ENCODE measurements at regions not wholly inside any gene's neighbourhood (a gene's known extent, or its start where the extent isn't known, plus 50 kb on each side); places are given as distances from the start of the nearest gene placed in this dataset.

GRCh38 chr3:118544458-118544857 is 490.2 kb downstream of the IGSF11 start:
- CTCF ChIA-PET: no interaction called here
- peak overlapping the region; percentile 33; the same call in 1 of the 2 replicates for H2AFZ ChIP-seq (ENCODE audit: low read length)
- H3K27ac ChIP-seq (ENCODE audit: low read length): 0 out of 2 replicates have a peak overlapping the region, but pooled peaks have one; percentile 32

GRCh38 chr3:118548434-118548833 is 486.2 kb downstream of the IGSF11 start:
- Histone ChIP-seq H3F3A (ENCODE audit: low read length, unreplicated experiment) (no peaks in the 10 kb centered on the region), H3K27me3 (ENCODE audit: low read length) (no peaks in the 10 kb centered on the region), H4K20me1 (ENCODE audit: low read length) (no peaks in the 10 kb centered on the region), H3K36me3 (ENCODE audit: low read depth, low read length) (no peaks in the 10 kb centered on the region), H3K79me2 (ENCODE audit: low read length) (no peaks in the 10 kb centered on the region), H3K4me2 (ENCODE audit: low read length) (no peak overlapping the region), H3K9ac (ENCODE audit: low read length) (no peak overlapping the region), H3K4me1 (ENCODE audit: insufficient read depth, low read length) (no peaks in the 10 kb centered on the region), H3K27ac (ENCODE audit: low read length) (no peak overlapping the region), H3K9me3 (ENCODE audit: low read length) (peaks cover 14% of the 10 kb centered on the region; the same call in 1 of the 2 replicates), H2AFZ (ENCODE audit: low read length) (no peak overlapping the region), H3K9me2 (replicated peaks; ENCODE audit: low read length) (no peaks in the 10 kb centered on the region), H3K4me3 (ENCODE audit: low read length) (no peak overlapping the region)
- no peak for ATAC-seq
- intact Hi-C loops (cut with micrococcal nuclease): no loop called here
- DNase-seq: peak; percentile 22
- BruUV-seq (replicated peaks): no TSS peak
- TF ChIP-seq EZH2phosphoT487 (IDR thresholded peaks at IDR 0.05; ENCODE audit: borderline replicate concordance, low read length) (no peak), CTCF (conservative IDR thresholded peaks at IDR 0.05; ENCODE audit: low read depth, low read length) (no peak), EZH2 (IDR thresholded peaks at IDR 0.05; ENCODE audit: low read length, unreplicated experiment) (no peak)
- ChIA-PET POLR2A (ENCODE audit: unreplicated experiment) (no interaction called here), CTCF (no interaction called here)

More at GRCh38 chr3:118544458-118544857, 490.2 kb downstream of the IGSF11 start:
- ATAC-seq (peak; percentile 46; the same call in 1 of the 2 replicates), DNase-seq (peak; percentile 48)
- Histone ChIP-seq H3F3A (ENCODE audit: low read length, unreplicated experiment) (no peaks in the 10 kb centered on the region), H3K4me2 (ENCODE audit: low read length) (no peak overlapping the region), H3K36me3 (ENCODE audit: low read depth, low read length) (no peaks in the 10 kb centered on the region), H3K9me3 (ENCODE audit: low read length) (peaks cover 14% of the 10 kb centered on the region; the same call in 1 of the 2 replicates), H3K9me2 (replicated peaks; ENCODE audit: low read length) (no peaks in the 10 kb centered on the region), H4K20me1 (ENCODE audit: low read length) (no peaks in the 10 kb centered on the region), H3K4me3 (ENCODE audit: low read length) (no peak overlapping the region), H3K79me2 (ENCODE audit: low read length) (no peaks in the 10 kb centered on the region), H3K4me1 (ENCODE audit: insufficient read depth, low read length) (no peaks in the 10 kb centered on the region), H3K9ac (ENCODE audit: low read length) (no peak overlapping the region), H3K27me3 (ENCODE audit: low read length) (no peaks in the 10 kb centered on the region)
- POLR2A ChIA-PET (ENCODE audit: unreplicated experiment): no interaction called here
- intact Hi-C loops (cut with micrococcal nuclease): no loop called here
- no peak for TF ChIP-seq EZH2phosphoT487 (IDR thresholded peaks at IDR 0.05; ENCODE audit: borderline replicate concordance, low read length)
- TF ChIP-seq CTCF (conservative IDR thresholded peaks at IDR 0.05; ENCODE audit: low read depth, low read length): no peak
- TF ChIP-seq EZH2 (IDR thresholded peaks at IDR 0.05; ENCODE audit: low read length, unreplicated experiment): no peak
- no TSS peak for BruUV-seq (replicated peaks)

GRCh38 chr3:118550122-118550521 is 484.5 kb downstream of the IGSF11 start:
- Histone ChIP-seq H3K9me2 (replicated peaks; ENCODE audit: low read length) (no peaks in the 10 kb centered on the region), H3K9ac (ENCODE audit: low read length) (no peak overlapping the region), H3K4me2 (ENCODE audit: low read length) (no peak overlapping the region), H3K9me3 (ENCODE audit: low read length) (peaks cover 10% of the 10 kb centered on the region; the same call in 1 of the 2 replicates), H4K20me1 (ENCODE audit: low read length) (no peaks in the 10 kb centered on the region), H3K4me1 (ENCODE audit: insufficient read depth, low read length) (no peaks in the 10 kb centered on the region), H2AFZ (ENCODE audit: low read length) (no peak overlapping the region), H3K27ac (ENCODE audit: low read length) (no peak overlapping the region), H3K36me3 (ENCODE audit: low read depth, low read length) (no peaks in the 10 kb centered on the region), H3K27me3 (ENCODE audit: low read length) (no peaks in the 10 kb centered on the region), H3F3A (ENCODE audit: low read length, unreplicated experiment) (no peaks in the 10 kb centered on the region), H3K4me3 (ENCODE audit: low read length) (no peak overlapping the region), H3K79me2 (ENCODE audit: low read length) (no peaks in the 10 kb centered on the region)
- ChIA-PET POLR2A (ENCODE audit: unreplicated experiment) (no interaction called here), CTCF (no interaction called here)
- intact Hi-C loops (cut with micrococcal nuclease): no loop called here
- no TSS peak for BruUV-seq (replicated peaks)
- DNase-seq (no peak), ATAC-seq (no peak)
- TF ChIP-seq EZH2 (IDR thresholded peaks at IDR 0.05; ENCODE audit: low read length, unreplicated experiment) (no peak), CTCF (conservative IDR thresholded peaks at IDR 0.05; ENCODE audit: low read depth, low read length) (no peak), EZH2phosphoT487 (IDR thresholded peaks at IDR 0.05; ENCODE audit: borderline replicate concordance, low read length) (no peak)

Measured in PC-3 (cell line).